ENCODE measurements at regions not wholly inside any gene's neighbourhood (a gene's known extent, or its start where the extent isn't known, plus 50 kb on each side); places are given as distances from the start of the nearest gene placed in this dataset.

GRCh38 chr2:103276869-103277268 is 515.0 kb downstream of the TMEM182 start:
- no peaks in the 10 kb centered on the region for H3K36me3 Mint-ChIP-seq (ENCODE audit: low read depth)

GRCh38 chr2:103284750-103285149 is 522.9 kb downstream of the TMEM182 start:
- Mint-ChIP-seq H3K27me3 (no peaks in the 10 kb centered on the region), H3K36me3 (ENCODE audit: low read depth) (no peaks in the 10 kb centered on the region), H3K4me1 (no peaks in the 10 kb centered on the region), H3K4me3 (no peak overlapping the region), H3K27ac (no peak overlapping the region), H3K9me3 (peaks cover 3% of the 10 kb centered on the region)
- DNase-seq: no peak
- ATAC-seq: no peak

More at GRCh38 chr2:103276869-103277268, 515.0 kb downstream of the TMEM182 start:
- no peak for ATAC-seq
- peaks cover 12% of the 10 kb centered on the region for H3K9me3 Mint-ChIP-seq
- H3K4me1 Mint-ChIP-seq: no peaks in the 10 kb centered on the region
- H3K27me3 Mint-ChIP-seq: no peaks in the 10 kb centered on the region
- no peak for DNase-seq
- H3K4me3 Mint-ChIP-seq: no peak overlapping the region
- H3K27ac Mint-ChIP-seq: no peak overlapping the region

GRCh38 chr2:103285354-103285753 is 523.5 kb downstream of the TMEM182 start:
- Mint-ChIP-seq H3K27me3 (no peaks in the 10 kb centered on the region), H3K4me3 (no peak overlapping the region), H3K27ac (no peak overlapping the region), H3K4me1 (no peaks in the 10 kb centered on the region), H3K36me3 (ENCODE audit: low read depth) (no peaks in the 10 kb centered on the region), H3K9me3 (peaks cover 3% of the 10 kb centered on the region)
- ATAC-seq (no peak), DNase-seq (no peak)

- Mint-ChIP-seq H3K27me3 (no peaks in the 10 kb centered on the region), H3K4me3 (no peak overlapping the region), H3K9me3 (no peaks in the 10 kb centered on the region), H3K4me1 (no peaks in the 10 kb centered on the region), H3K27ac (no peak overlapping the region), H3K36me3 (ENCODE audit: low read depth) (no peaks in the 10 kb centered on the region)
- ATAC-seq (no peak), DNase-seq (no peak)
These were observed 525.9 kb downstream of the TMEM182 start for GRCh38 chr2:103287746-103288145.

- Mint-ChIP-seq H3K9me3 (no peaks in the 10 kb centered on the region), H3K4me3 (no peak overlapping the region), H3K4me1 (no peaks in the 10 kb centered on the region), H3K27ac (no peak overlapping the region), H3K36me3 (ENCODE audit: low read depth) (no peaks in the 10 kb centered on the region), H3K27me3 (peaks cover 2% of the 10 kb centered on the region)
- no peak for DNase-seq
- ATAC-seq: no peak
These were observed 526.9 kb downstream of the TMEM182 start for GRCh38 chr2:103288696-103289095.

- no peak for ATAC-seq
- DNase-seq: no peak
- no peak overlapping the region for H3K4me3 Mint-ChIP-seq
- peaks cover 2% of the 10 kb centered on the region for H3K27me3 Mint-ChIP-seq
- H3K9me3 Mint-ChIP-seq: no peaks in the 10 kb centered on the region
- no peaks in the 10 kb centered on the region for H3K36me3 Mint-ChIP-seq (ENCODE audit: low read depth)
- H3K4me1 Mint-ChIP-seq: no peaks in the 10 kb centered on the region
- no peak overlapping the region for H3K27ac Mint-ChIP-seq
These were observed 527.4 kb downstream of the TMEM182 start for GRCh38 chr2:103289105-103289725.

- no peaks in the 10 kb centered on the region for H3K36me3 Mint-ChIP-seq (ENCODE audit: low read depth)
- DNase-seq (no peak), ATAC-seq (no peak)
- no peak overlapping the region for H3K27ac Mint-ChIP-seq
- peaks cover 2% of the 10 kb centered on the region for H3K27me3 Mint-ChIP-seq
- H3K9me3 Mint-ChIP-seq: no peaks in the 10 kb centered on the region
- H3K4me1 Mint-ChIP-seq: no peaks in the 10 kb centered on the region
- no peak overlapping the region for H3K4me3 Mint-ChIP-seq
These were observed 530.7 kb downstream of the TMEM182 start for GRCh38 chr2:103292573-103292972.

GRCh38 chr2:103293067-103293741 is 531.4 kb downstream of the TMEM182 start:
- Mint-ChIP-seq H3K36me3 (ENCODE audit: low read depth) (no peaks in the 10 kb centered on the region), H3K4me1 (no peaks in the 10 kb centered on the region), H3K9me3 (no peaks in the 10 kb centered on the region), H3K27ac (no peak overlapping the region), H3K4me3 (no peak overlapping the region), H3K27me3 (peaks cover 2% of the 10 kb centered on the region)
- ATAC-seq: no peak
- DNase-seq: no peak

- H3K27ac Mint-ChIP-seq: no peak overlapping the region
- no peak for ATAC-seq
- no peak for DNase-seq
- H3K36me3 Mint-ChIP-seq (ENCODE audit: low read depth): no peaks in the 10 kb centered on the region
- no peak overlapping the region for H3K4me3 Mint-ChIP-seq
- no peaks in the 10 kb centered on the region for H3K4me1 Mint-ChIP-seq
- H3K27me3 Mint-ChIP-seq: peaks cover 2% of the 10 kb centered on the region
- no peaks in the 10 kb centered on the region for H3K9me3 Mint-ChIP-seq
These were observed 531.9 kb downstream of the TMEM182 start for GRCh38 chr2:103293742-103294077.

- no peaks in the 10 kb centered on the region for H3K36me3 Mint-ChIP-seq (ENCODE audit: low read depth)
- H3K9me3 Mint-ChIP-seq: no peaks in the 10 kb centered on the region
- no peak overlapping the region for H3K27ac Mint-ChIP-seq
- H3K4me1 Mint-ChIP-seq: no peaks in the 10 kb centered on the region
- DNase-seq: no peak
- peaks cover 2% of the 10 kb centered on the region for H3K27me3 Mint-ChIP-seq
- no peak overlapping the region for H3K4me3 Mint-ChIP-seq
- ATAC-seq: no peak
These were observed 532.6 kb downstream of the TMEM182 start for GRCh38 chr2:103294420-103294819.

- no peak for ATAC-seq
- Mint-ChIP-seq H3K36me3 (ENCODE audit: low read depth) (no peaks in the 10 kb centered on the region), H3K4me3 (no peak overlapping the region), H3K27ac (no peak overlapping the region), H3K27me3 (peaks cover 2% of the 10 kb centered on the region), H3K4me1 (no peaks in the 10 kb centered on the region), H3K9me3 (no peaks in the 10 kb centered on the region)
- no peak for DNase-seq
These were observed 533.8 kb downstream of the TMEM182 start for GRCh38 chr2:103295591-103295990.

GRCh38 chr2:103324671-103325070 is 562.8 kb downstream of the TMEM182 start:
- H3K36me3 Mint-ChIP-seq (ENCODE audit: low read depth): no peaks in the 10 kb centered on the region
- H3K27ac Mint-ChIP-seq: no peak overlapping the region
- no peak for ATAC-seq
- no peaks in the 10 kb centered on the region for H3K4me1 Mint-ChIP-seq
- H3K9me3 Mint-ChIP-seq: peaks cover 5% of the 10 kb centered on the region
- no peak overlapping the region for H3K4me3 Mint-ChIP-seq
- no peaks in the 10 kb centered on the region for H3K27me3 Mint-ChIP-seq
- no peak for DNase-seq

GRCh38 chr2:103327386-103327785 is 565.6 kb downstream of the TMEM182 start:
- H3K27me3 Mint-ChIP-seq: no peaks in the 10 kb centered on the region
- H3K4me3 Mint-ChIP-seq: no peak overlapping the region
- no peak overlapping the region for H3K27ac Mint-ChIP-seq
- peaks cover 5% of the 10 kb centered on the region for H3K9me3 Mint-ChIP-seq
- H3K36me3 Mint-ChIP-seq (ENCODE audit: low read depth): no peaks in the 10 kb centered on the region
- no peak for DNase-seq
- no peak for ATAC-seq
- no peaks in the 10 kb centered on the region for H3K4me1 Mint-ChIP-seq

GRCh38 chr2:103327966-103328365 is 566.1 kb downstream of the TMEM182 start:
- Mint-ChIP-seq H3K36me3 (ENCODE audit: low read depth) (no peaks in the 10 kb centered on the region), H3K27me3 (no peaks in the 10 kb centered on the region), H3K9me3 (peaks cover 4% of the 10 kb centered on the region), H3K27ac (no peak overlapping the region), H3K4me3 (no peak overlapping the region), H3K4me1 (no peaks in the 10 kb centered on the region)
- DNase-seq (no peak), ATAC-seq (no peak)

GRCh38 chr2:103335403-103335802 is 573.6 kb downstream of the TMEM182 start:
- H3K4me3 Mint-ChIP-seq: no peak overlapping the region
- H3K27me3 Mint-ChIP-seq: no peaks in the 10 kb centered on the region
- peaks cover 4% of the 10 kb centered on the region for H3K9me3 Mint-ChIP-seq
- H3K36me3 Mint-ChIP-seq (ENCODE audit: low read depth): no peaks in the 10 kb centered on the region
- ATAC-seq: no peak
- no peak overlapping the region for H3K27ac Mint-ChIP-seq
- H3K4me1 Mint-ChIP-seq: no peaks in the 10 kb centered on the region
- DNase-seq: no peak

GRCh38 chr2:103338819-103339218 is 577.0 kb downstream of the TMEM182 start:
- no peaks in the 10 kb centered on the region for H3K27me3 Mint-ChIP-seq
- no peak for ATAC-seq
- H3K36me3 Mint-ChIP-seq (ENCODE audit: low read depth): no peaks in the 10 kb centered on the region
- no peak overlapping the region for H3K4me3 Mint-ChIP-seq
- H3K4me1 Mint-ChIP-seq: no peaks in the 10 kb centered on the region
- H3K27ac Mint-ChIP-seq: no peak overlapping the region
- DNase-seq: no peak
- H3K9me3 Mint-ChIP-seq: peaks cover 4% of the 10 kb centered on the region

Measured in activated naive CD8-positive, alpha-beta T cell treated with anti-CD3 and anti-CD28 coated beads, Interleukin-2, amount 50 U/mL, for 24 hours (primary cell).